HCT116 (cell line): ENCODE measurements at regions not wholly inside any gene's neighbourhood (a gene's known extent, or its start where the extent isn't known, plus 50 kb on each side); places are given as distances from the start of the nearest gene placed in this dataset.

Source experiments
- ATAC-seq: fragments of 200-7000 bp; cut with Tn5 transposase; 2 replicates; pipeline ENCODE4 v1.9.1; 2020; ENCODE audit warnings: mild to moderate bottlenecking, moderate library complexity
- BruUV-seq: library from RNA; stranded (reverse); fragments of 400-500 nt; replicated peaks from 2 replicates; lab custom pipeline; 2021; lab: Mats Ljungman, UMichigan
- CTCF ChIA-PET: fragments of 300-600 bp; sonication (Branson Sonifier 250); formaldehyde crosslinking; loops from one replicate; lab custom pipeline; 2021; ENCODE audit warnings: antibody characterized with exemption; lab: Charles Lee
- POLR2A ChIA-PET: fragments of 300-600, 350-600 bp; sonication (Branson Sonifier 250); formaldehyde crosslinking; loops from one replicate; lab custom pipeline; 2021; ENCODE audit warnings: antibody characterized with exemption; lab: Charles Lee
- RAD21 ChIA-PET, 2 experiments: fragments of 300-600 bp; sonication (Branson Sonifier 250); formaldehyde crosslinking; loops; one replicate each; lab custom pipeline; 2023; ENCODE audit warnings: low total read pairs in 2 of 2; ENCODE audit not compliant: uncharacterized antibody in 2 of 2, unreplicated experiment in 2 of 2, low non-redundant PET in 1 of 2; lab: Charles Lee
- DNase-seq: peaks from one replicate; pipeline ENCODE4 v3.0.0-alpha.2; 2010; ENCODE audit warnings: low read depth, low spot score
- H2AFZ ChIP-seq: fragments of 200-600 bp; shearing (Covaris generic), sonication (generic); 2 replicates; pipeline ENCODE4 v1.6.1; 2017; ENCODE audit warnings: low read depth, mixed run types, mixed read lengths, antibody characterized with exemption, low read length; ENCODE audit not compliant: poor library complexity, severe bottlenecking
- H3K27ac ChIP-seq: 2 replicates; pipeline ENCODE4 v1.5.1; 2012; ENCODE audit warnings: low read depth, low read length
- H3K27me3 ChIP-seq: fragments of 200-600 bp; sonication (generic); 2 replicates; pipeline ENCODE4 v1.6.1; 2016; ENCODE audit warnings: mixed run types, low read length, mixed read lengths; ENCODE audit not compliant: insufficient read depth
- H3K36me3 ChIP-seq, 2 experiments: fragments of 200-500 bp in 1 of 2; fragments of 200-600 bp in 1 of 2; sonication (Bioruptor generic) in 1 of 2; sonication (generic) in 1 of 2; 2 replicates each; pipeline versions ENCODE4 v1.5.1 to v1.6.1; 2014 to 2016; ENCODE audit warnings: low read length in 2 of 2, inconsistent platforms in 1 of 2, mixed read lengths in 1 of 2, mixed run types in 1 of 2; ENCODE audit not compliant: insufficient read depth in 2 of 2, control insufficient read depth in 1 of 2
- H3K4me1 ChIP-seq, 2 experiments: fragments of 200-600 bp in 1 of 2; sonication (generic) in 1 of 2; 2 replicates each; pipeline versions ENCODE4 v1.5.1 to v1.6.1; 2012 to 2017; ENCODE audit warnings: low read length in 2 of 2, inconsistent platforms in 1 of 2, mild to moderate bottlenecking in 1 of 2, mixed read lengths in 1 of 2, mixed run types in 1 of 2, moderate library complexity in 1 of 2; ENCODE audit not compliant: insufficient read depth in 2 of 2, control insufficient read depth in 1 of 2
- H3K4me2 ChIP-seq: fragments of 200-600 bp; sonication (generic); 2 replicates; pipeline ENCODE4 v1.6.1; 2017; ENCODE audit warnings: mixed run types, low read length, mixed read lengths
- H3K4me3 ChIP-seq, 2 experiments: fragments of 200-600 bp in 1 of 2; sonication (generic) in 1 of 2; replicated peaks in 1 of 2; 2 replicates each; pipeline ENCODE4 v1.5.1; 2011 to 2016; ENCODE audit warnings: low read length in 2 of 2, control low read depth in 1 of 2, low read depth in 1 of 2, mild to moderate bottlenecking in 1 of 2, mixed read lengths in 1 of 2, mixed run types in 1 of 2
- H3K79me2 ChIP-seq: fragments of 200-600 bp; sonication (generic); 2 replicates; pipeline ENCODE4 v1.6.1; 2017; ENCODE audit warnings: mild to moderate bottlenecking, mixed run types, low read length, moderate library complexity, mixed read lengths; ENCODE audit not compliant: insufficient read depth
- H3K9ac ChIP-seq: fragments of 200-600 bp; sonication (generic); 2 replicates; pipeline ENCODE4 v1.6.1; 2016; ENCODE audit warnings: low read length, mixed read lengths
- H3K9me2 ChIP-seq: fragments of 200-600 bp; sonication (generic), shearing (Covaris generic); 2 replicates; pipeline ENCODE4 v1.6.1; 2017; ENCODE audit warnings: mixed run types, mild to moderate bottlenecking, moderate library complexity; ENCODE audit not compliant: insufficient read depth
- H3K9me3 ChIP-seq, 2 experiments: fragments of 200-500 bp in 1 of 2; fragments of 200-600 bp in 1 of 2; sonication (Bioruptor generic) in 1 of 2; sonication (generic) in 1 of 2; 2 replicates each; pipeline ENCODE4 v1.6.1; 2014 to 2017; ENCODE audit warnings: low read length in 2 of 2, mixed read lengths in 2 of 2, inconsistent platforms in 1 of 2, low read depth in 1 of 2, mild to moderate bottlenecking in 1 of 2, mixed run types in 1 of 2, moderate library complexity in 1 of 2; ENCODE audit not compliant: control insufficient read depth in 1 of 2, insufficient read depth in 1 of 2
- H4K20me1 ChIP-seq: fragments of 200-600 bp; sonication (generic), shearing (Covaris generic); 2 replicates; pipeline ENCODE4 v1.6.1; 2017; ENCODE audit warnings: mixed run types, mild to moderate bottlenecking, moderate library complexity; ENCODE audit not compliant: insufficient read depth
- CBX3 ChIP-seq: IDR thresholded peaks from 2 replicates; pipeline ENCODE4 v1.6.1; 2012; ENCODE audit warnings: low read depth
- ELF1 ChIP-seq: IDR thresholded peaks from 2 replicates; pipeline ENCODE4 v1.6.1; 2012; ENCODE audit warnings: low read depth, borderline replicate concordance
- FOSL1 ChIP-seq: IDR thresholded peaks from 2 replicates; pipeline ENCODE4 v1.6.1; 2012; ENCODE audit warnings: low read depth
- RAD21 ChIP-seq: IDR thresholded peaks from 2 replicates; pipeline ENCODE4 v1.6.1; 2012; ENCODE audit warnings: low read depth, mild to moderate bottlenecking
- SIN3A ChIP-seq: IDR thresholded peaks from 2 replicates; pipeline ENCODE4 v1.6.1; 2012; ENCODE audit warnings: low read depth
- YY1 ChIP-seq: IDR thresholded peaks from 2 replicates; pipeline ENCODE4 v1.6.1; 2011; ENCODE audit warnings: low read length, low read depth, moderate library complexity, mild to moderate bottlenecking; ENCODE audit not compliant: insufficient replicate concordance; ENCODE audit errors: extremely low read depth
- intact Hi-C: fragments of 100-400 bp; cut with micrococcal nuclease; formaldehyde crosslinking; loops from 2 replicates; pipeline ENCODE4 v1.10.0; 2022
- TF ChIP-seq, protein P1 (sequence below): IDR thresholded peaks from 2 replicates; pipeline ENCODE4 v1.6.1; 2012; ENCODE audit warnings: low read depth

DNA sequence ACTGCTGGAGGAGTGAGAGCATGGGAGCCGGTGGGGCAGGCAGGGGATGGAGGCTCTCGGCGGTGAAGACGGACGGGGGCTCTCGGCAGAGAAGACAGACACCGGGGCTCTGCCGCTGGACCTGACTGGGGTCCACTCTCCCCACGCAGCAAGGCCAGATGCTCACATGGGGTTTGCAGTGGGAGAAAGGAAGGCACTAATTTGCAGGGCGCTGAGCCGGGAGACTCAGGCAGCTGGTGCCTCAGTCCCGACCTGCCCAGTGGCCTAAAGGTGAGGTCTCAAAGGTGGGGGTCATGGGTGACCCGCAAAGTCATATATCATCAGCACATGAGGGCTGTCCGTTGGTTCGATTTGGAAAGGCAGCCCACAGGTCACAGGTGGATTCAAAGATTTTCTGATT is 187.3 kb downstream of the ERMARD start:
- no peak overlapping the region for H3K27ac ChIP-seq
- H3K9ac ChIP-seq = no peak overlapping the region
- no peaks in the 10 kb centered on the region for H4K20me1 ChIP-seq
- no peaks in the 10 kb centered on the region for H3K9me2 ChIP-seq
- RAD21 ChIA-PET = no interaction called here
- no peaks in the 10 kb centered on the region; the same call in 1 of the 2 replicates for H3K27me3 ChIP-seq
- no TSS peak for BruUV-seq
- ATAC-seq (no peak), DNase-seq (no peak)
- H3K4me2 ChIP-seq = no peak overlapping the region
- CTCF ChIA-PET = no interaction called here
- no peaks in the 10 kb centered on the region for H3K79me2 ChIP-seq
- POLR2A ChIA-PET = no interaction called here
- TF ChIP-seq YY1 (no peak), ELF1 (no peak), CBX3 (no peak), RAD21 (no peak)
- no peaks in the 10 kb centered on the region for H3K36me3 ChIP-seq
- intact Hi-C loops = no loop called here
- H3K9me3 ChIP-seq = no peaks in the 10 kb centered on the region
- H2AFZ ChIP-seq = no peak overlapping the region
- no peak overlapping the region for H3K4me3 ChIP-seq
- H3K4me1 ChIP-seq = peaks cover 4 to 6% of the 10 kb centered on the region in 2 experiments; a peak in 3 of 4 replicates

DNA sequence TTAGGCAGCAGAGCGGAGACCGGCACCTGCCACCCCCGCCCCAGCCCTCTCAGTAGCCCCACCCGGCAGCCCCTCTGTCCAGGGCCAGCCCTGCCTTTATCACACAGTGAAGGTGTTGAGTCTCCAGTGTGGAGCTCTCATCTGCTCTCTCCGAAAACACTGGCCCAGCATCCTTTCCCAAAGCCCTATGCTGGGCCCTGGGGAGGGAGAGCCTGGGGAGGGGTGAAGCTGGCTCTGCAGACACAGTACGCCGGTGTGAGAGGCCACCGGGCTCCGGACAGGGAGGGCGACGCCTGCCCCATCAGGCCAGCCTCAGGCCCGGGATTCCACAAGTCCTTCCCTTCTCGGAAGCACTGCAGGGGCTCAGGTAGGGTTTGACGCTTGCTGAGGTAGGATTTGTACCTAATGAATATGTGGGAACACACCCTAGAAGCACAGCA is 186.9 kb downstream of the ERMARD start:
- no peaks in the 10 kb centered on the region for H3K9me3 ChIP-seq
- H3K27ac ChIP-seq = no peak overlapping the region
- ChIA-PET POLR2A (no interaction called here), CTCF (no interaction called here), RAD21 (no interaction called here)
- intact Hi-C loops = no loop called here
- ATAC-seq = no peak
- peaks cover 4 to 6% of the 10 kb centered on the region in 2 experiments; a peak in 3 of 4 replicates for H3K4me1 ChIP-seq
- no peak for DNase-seq
- no peaks in the 10 kb centered on the region for H3K36me3 ChIP-seq
- H3K4me3 ChIP-seq = no peak overlapping the region
- no peak overlapping the region for H2AFZ ChIP-seq
- no TSS peak for BruUV-seq
- H3K27me3 ChIP-seq = no peaks in the 10 kb centered on the region; the same call in 1 of the 2 replicates
- H3K9me2 ChIP-seq = no peaks in the 10 kb centered on the region
- TF ChIP-seq, protein P1, sequence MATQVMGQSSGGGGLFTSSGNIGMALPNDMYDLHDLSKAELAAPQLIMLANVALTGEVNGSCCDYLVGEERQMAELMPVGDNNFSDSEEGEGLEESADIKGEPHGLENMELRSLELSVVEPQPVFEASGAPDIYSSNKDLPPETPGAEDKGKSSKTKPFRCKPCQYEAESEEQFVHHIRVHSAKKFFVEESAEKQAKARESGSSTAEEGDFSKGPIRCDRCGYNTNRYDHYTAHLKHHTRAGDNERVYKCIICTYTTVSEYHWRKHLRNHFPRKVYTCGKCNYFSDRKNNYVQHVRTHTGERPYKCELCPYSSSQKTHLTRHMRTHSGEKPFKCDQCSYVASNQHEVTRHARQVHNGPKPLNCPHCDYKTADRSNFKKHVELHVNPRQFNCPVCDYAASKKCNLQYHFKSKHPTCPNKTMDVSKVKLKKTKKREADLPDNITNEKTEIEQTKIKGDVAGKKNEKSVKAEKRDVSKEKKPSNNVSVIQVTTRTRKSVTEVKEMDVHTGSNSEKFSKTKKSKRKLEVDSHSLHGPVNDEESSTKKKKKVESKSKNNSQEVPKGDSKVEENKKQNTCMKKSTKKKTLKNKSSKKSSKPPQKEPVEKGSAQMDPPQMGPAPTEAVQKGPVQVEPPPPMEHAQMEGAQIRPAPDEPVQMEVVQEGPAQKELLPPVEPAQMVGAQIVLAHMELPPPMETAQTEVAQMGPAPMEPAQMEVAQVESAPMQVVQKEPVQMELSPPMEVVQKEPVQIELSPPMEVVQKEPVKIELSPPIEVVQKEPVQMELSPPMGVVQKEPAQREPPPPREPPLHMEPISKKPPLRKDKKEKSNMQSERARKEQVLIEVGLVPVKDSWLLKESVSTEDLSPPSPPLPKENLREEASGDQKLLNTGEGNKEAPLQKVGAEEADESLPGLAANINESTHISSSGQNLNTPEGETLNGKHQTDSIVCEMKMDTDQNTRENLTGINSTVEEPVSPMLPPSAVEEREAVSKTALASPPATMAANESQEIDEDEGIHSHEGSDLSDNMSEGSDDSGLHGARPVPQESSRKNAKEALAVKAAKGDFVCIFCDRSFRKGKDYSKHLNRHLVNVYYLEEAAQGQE = no peak
- TF ChIP-seq CBX3 (no peak), FOSL1 (no peak), ELF1 (no peak), SIN3A (no peak)
- no peaks in the 10 kb centered on the region for H3K79me2 ChIP-seq
- H3K4me2 ChIP-seq = no peak overlapping the region
- H3K9ac ChIP-seq = no peak overlapping the region
- no peaks in the 10 kb centered on the region for H4K20me1 ChIP-seq
